ENCODE measurements at regions not wholly inside any gene's neighbourhood (a gene's known extent, or its start where the extent isn't known, plus 50 kb on each side); places are given as distances from the start of the nearest gene placed in this dataset.
"Not testable (repeated sequence)": the region's sequence is repeated elsewhere in the genome, so short reads cannot be mapped to it uniquely, and the experiment has no call there.

GRCh38 chr2:78754930-78755329 is 270.6 kb upstream of the REG3G start:
- Histone ChIP-seq H3K9me2 (replicated peaks; ENCODE audit: low read depth, low read length) (no peaks in the 10 kb centered on the region), H3K9ac (ENCODE audit: low read depth, low read length, poor library complexity, severe bottlenecking) (no peak overlapping the region), H3K4me2 (ENCODE audit: low read depth, low read length, poor library complexity, severe bottlenecking) (no peak overlapping the region), H3F3A (ENCODE audit: low read depth) (no peaks in the 10 kb centered on the region), H3K9me3 (ENCODE audit: insufficient read depth, low read depth, low read length) (no peaks in the 10 kb centered on the region), H3K27me3 (ENCODE audit: insufficient read depth, low read length, poor library complexity, severe bottlenecking) (no peaks in the 10 kb centered on the region), H3K4me1 (ENCODE audit: insufficient read depth, low read length, poor library complexity, severe bottlenecking) (no peaks in the 10 kb centered on the region), H3K36me3 (ENCODE audit: insufficient read depth, low read length) (no peaks in the 10 kb centered on the region), H4K20me1 (ENCODE audit: insufficient read depth, low read length, poor library complexity, severe bottlenecking) (no peaks in the 10 kb centered on the region), H3K79me2 (ENCODE audit: insufficient read depth, low read length) (no peaks in the 10 kb centered on the region), H3K4me3 (ENCODE audit: low read length, poor library complexity, severe bottlenecking) (no peak overlapping the region), H2AFZ (ENCODE audit: low read length) (no peak overlapping the region)
- TF ChIP-seq CTCF (conservative IDR thresholded peaks at IDR 0.05; ENCODE audit: low read length) (no peak), EZH2phosphoT487 (IDR thresholded peaks at IDR 0.05; ENCODE audit: borderline replicate concordance) (no peak)

- no peaks in the 10 kb centered on the region for H3K79me2 ChIP-seq (ENCODE audit: insufficient read depth, low read length)
- no peak overlapping the region for H3K9ac ChIP-seq (ENCODE audit: low read depth, low read length, poor library complexity, severe bottlenecking)
- H3K4me2 ChIP-seq (ENCODE audit: low read depth, low read length, poor library complexity, severe bottlenecking), result no peak overlapping the region
- no peaks in the 10 kb centered on the region for H3K9me2 ChIP-seq (replicated peaks; ENCODE audit: low read depth, low read length)
- H3K4me1 ChIP-seq (ENCODE audit: insufficient read depth, low read length, poor library complexity, severe bottlenecking), result no peaks in the 10 kb centered on the region
- H3K36me3 ChIP-seq (ENCODE audit: insufficient read depth, low read length), result no peaks in the 10 kb centered on the region
- no peak overlapping the region for H2AFZ ChIP-seq (ENCODE audit: low read length)
- H3K27me3 ChIP-seq (ENCODE audit: insufficient read depth, low read length, poor library complexity, severe bottlenecking), result no peaks in the 10 kb centered on the region
- no peaks in the 10 kb centered on the region for H4K20me1 ChIP-seq (ENCODE audit: insufficient read depth, low read length, poor library complexity, severe bottlenecking)
- no peak overlapping the region for H3K4me3 ChIP-seq (ENCODE audit: low read length, poor library complexity, severe bottlenecking)
- H3K9me3 ChIP-seq (ENCODE audit: insufficient read depth, low read depth, low read length), result no peaks in the 10 kb centered on the region
- TF ChIP-seq CTCF (conservative IDR thresholded peaks at IDR 0.05; ENCODE audit: low read length), result no peak
- TF ChIP-seq EZH2phosphoT487 (IDR thresholded peaks at IDR 0.05; ENCODE audit: borderline replicate concordance), result no peak
- no peaks in the 10 kb centered on the region for H3F3A ChIP-seq (ENCODE audit: low read depth)
Measured at GRCh38 chr2:78757191-78757590, 268.3 kb upstream of the REG3G start.

- no peak overlapping the region for H2AFZ ChIP-seq (ENCODE audit: low read length)
- no peaks in the 10 kb centered on the region for H3K9me3 ChIP-seq (ENCODE audit: insufficient read depth, low read depth, low read length)
- TF ChIP-seq CTCF (conservative IDR thresholded peaks at IDR 0.05; ENCODE audit: low read length), result no peak
- TF ChIP-seq EZH2phosphoT487 (IDR thresholded peaks at IDR 0.05; ENCODE audit: borderline replicate concordance), result no peak
- no peaks in the 10 kb centered on the region for H3K36me3 ChIP-seq (ENCODE audit: insufficient read depth, low read length)
- H3F3A ChIP-seq (ENCODE audit: low read depth), result no peaks in the 10 kb centered on the region
- no peaks in the 10 kb centered on the region for H3K27me3 ChIP-seq (ENCODE audit: insufficient read depth, low read length, poor library complexity, severe bottlenecking)
- H3K9ac ChIP-seq (ENCODE audit: low read depth, low read length, poor library complexity, severe bottlenecking), result no peak overlapping the region
- no peaks in the 10 kb centered on the region for H3K9me2 ChIP-seq (replicated peaks; ENCODE audit: low read depth, low read length)
- H3K4me2 ChIP-seq (ENCODE audit: low read depth, low read length, poor library complexity, severe bottlenecking), result no peak overlapping the region
- no peaks in the 10 kb centered on the region for H3K4me1 ChIP-seq (ENCODE audit: insufficient read depth, low read length, poor library complexity, severe bottlenecking)
- no peaks in the 10 kb centered on the region for H3K79me2 ChIP-seq (ENCODE audit: insufficient read depth, low read length)
- H3K4me3 ChIP-seq (ENCODE audit: low read length, poor library complexity, severe bottlenecking), result no peak overlapping the region
- H4K20me1 ChIP-seq (ENCODE audit: insufficient read depth, low read length, poor library complexity, severe bottlenecking), result no peaks in the 10 kb centered on the region
Measured at GRCh38 chr2:78757640-78758039, 267.9 kb upstream of the REG3G start.

GRCh38 chr2:78758765-78759164 is 266.7 kb upstream of the REG3G start:
- not testable (repeated sequence) for H3K27me3 ChIP-seq (ENCODE audit: insufficient read depth, low read length, poor library complexity, severe bottlenecking); H3K4me3 ChIP-seq (ENCODE audit: low read length, poor library complexity, severe bottlenecking); H3K36me3 ChIP-seq (ENCODE audit: insufficient read depth, low read length); H3F3A ChIP-seq (ENCODE audit: low read depth); H3K9ac ChIP-seq (ENCODE audit: low read depth, low read length, poor library complexity, severe bottlenecking); H3K79me2 ChIP-seq (ENCODE audit: insufficient read depth, low read length); H4K20me1 ChIP-seq (ENCODE audit: insufficient read depth, low read length, poor library complexity, severe bottlenecking); H3K4me2 ChIP-seq (ENCODE audit: low read depth, low read length, poor library complexity, severe bottlenecking); H2AFZ ChIP-seq (ENCODE audit: low read length); H3K4me1 ChIP-seq (ENCODE audit: insufficient read depth, low read length, poor library complexity, severe bottlenecking); H3K9me3 ChIP-seq (ENCODE audit: insufficient read depth, low read depth, low read length); H3K9me2 ChIP-seq (replicated peaks; ENCODE audit: low read depth, low read length)

All from Loucy (cell line).